ENCODE measurements at regions not wholly inside any gene's neighbourhood (a gene's known extent, or its start where the extent isn't known, plus 50 kb on each side); places are given as distances from the start of the nearest gene placed in this dataset.
"Not testable (repeated sequence)": the region's sequence is repeated elsewhere in the genome, so short reads cannot be mapped to it uniquely, and the experiment has no call there.

GRCh38 chr7:115559877-115560276 lies 470.7 kb downstream of the TFEC start:
- no peaks in the 10 kb centered on the region for H3K27me3 ChIP-seq
- no peak for TF ChIP-seq CTCF (IDR thresholded peaks at IDR 0.05)
- no peak overlapping the region for H3K27ac ChIP-seq
- H3K4me1 ChIP-seq (ENCODE audit: control insufficient read depth in 1 of 2, insufficient read depth in 1 of 2, low read depth in 1 of 2, low read length in 1 of 2): no peaks in the 10 kb centered on the region
- no peaks in the 10 kb centered on the region for H3K36me3 ChIP-seq
- H3K4me3 ChIP-seq (ENCODE audit: low read depth in 1 of 2, low read length in 1 of 2): no peak overlapping the region
- no peaks in the 10 kb centered on the region for H3K9me3 ChIP-seq

- H3K36me3 ChIP-seq: no peaks in the 10 kb centered on the region
- H3K27me3 ChIP-seq: no peaks in the 10 kb centered on the region
- H3K27ac ChIP-seq: no peak overlapping the region
- H3K4me1 ChIP-seq (ENCODE audit: control insufficient read depth in 1 of 2, insufficient read depth in 1 of 2, low read depth in 1 of 2, low read length in 1 of 2): no peaks in the 10 kb centered on the region
- H3K4me3 ChIP-seq (ENCODE audit: low read depth in 1 of 2, low read length in 1 of 2): no peak overlapping the region
- H3K9me3 ChIP-seq: no peaks in the 10 kb centered on the region
- no peak for TF ChIP-seq CTCF (IDR thresholded peaks at IDR 0.05)
Measured at GRCh38 chr7:115558161-115558560, 472.4 kb downstream of the TFEC start.

GRCh38 chr7:115557296-115557695 lies 473.3 kb downstream of the TFEC start:
- H3K4me1 ChIP-seq (ENCODE audit: control insufficient read depth in 1 of 2, insufficient read depth in 1 of 2, low read depth in 1 of 2, low read length in 1 of 2); H3K9me3 ChIP-seq; H3K27me3 ChIP-seq; H3K36me3 ChIP-seq; H3K4me3 ChIP-seq (ENCODE audit: low read depth in 1 of 2, low read length in 1 of 2); H3K27ac ChIP-seq: not testable (repeated sequence)

- H3K36me3 ChIP-seq: no peaks in the 10 kb centered on the region
- no peaks in the 10 kb centered on the region for H3K27me3 ChIP-seq
- no peak overlapping the region for H3K4me3 ChIP-seq (ENCODE audit: low read depth in 1 of 2, low read length in 1 of 2)
- no peak for TF ChIP-seq CTCF (IDR thresholded peaks at IDR 0.05)
- no peak overlapping the region for H3K27ac ChIP-seq
- H3K4me1 ChIP-seq (ENCODE audit: control insufficient read depth in 1 of 2, insufficient read depth in 1 of 2, low read depth in 1 of 2, low read length in 1 of 2): no peaks in the 10 kb centered on the region
- H3K9me3 ChIP-seq: no peaks in the 10 kb centered on the region
Measured at GRCh38 chr7:115552766-115553165, 477.8 kb downstream of the TFEC start.

- no peaks in the 10 kb centered on the region for H3K9me3 ChIP-seq
- no peaks in the 10 kb centered on the region for H3K4me1 ChIP-seq (ENCODE audit: control insufficient read depth in 1 of 2, insufficient read depth in 1 of 2, low read depth in 1 of 2, low read length in 1 of 2)
- no peaks in the 10 kb centered on the region for H3K36me3 ChIP-seq
- no peak for TF ChIP-seq CTCF (IDR thresholded peaks at IDR 0.05)
- no peaks in the 10 kb centered on the region for H3K27me3 ChIP-seq
- H3K27ac ChIP-seq: no peak overlapping the region
- no peak overlapping the region for H3K4me3 ChIP-seq (ENCODE audit: low read depth in 1 of 2, low read length in 1 of 2)
Measured at GRCh38 chr7:115549910-115550309, 480.7 kb downstream of the TFEC start.

DNA sequence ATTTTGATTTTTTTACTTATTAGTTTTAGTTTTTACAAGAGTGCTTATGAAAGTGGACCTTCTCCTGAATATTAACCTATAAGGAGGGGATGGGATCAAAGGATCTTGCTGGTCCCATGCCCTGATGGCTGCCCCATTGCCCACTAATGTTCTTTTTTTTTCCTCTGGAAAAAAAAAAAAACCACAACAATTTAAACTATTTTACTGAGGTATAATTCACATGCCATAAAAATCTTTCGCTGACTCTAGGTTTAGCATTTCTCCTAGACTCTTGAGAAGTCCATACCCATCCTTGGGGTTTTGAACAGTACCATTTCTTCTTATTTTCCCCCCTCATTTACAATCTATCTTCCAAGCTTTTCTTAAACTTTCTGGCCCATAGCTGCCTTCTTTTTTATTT lies 481.8 kb downstream of the TFEC start:
- Histone ChIP-seq H3K9me3 (no peaks in the 10 kb centered on the region), H3K4me3 (ENCODE audit: low read depth in 1 of 2, low read length in 1 of 2) (no peak overlapping the region), H3K27me3 (no peaks in the 10 kb centered on the region), H3K27ac (no peak overlapping the region), H3K36me3 (no peaks in the 10 kb centered on the region), H3K4me1 (ENCODE audit: control insufficient read depth in 1 of 2, insufficient read depth in 1 of 2, low read depth in 1 of 2, low read length in 1 of 2) (no peaks in the 10 kb centered on the region)
- no peak for TF ChIP-seq CTCF (IDR thresholded peaks at IDR 0.05)
